ENCODE measurements at regions not wholly inside any gene's neighbourhood (a gene's known extent, or its start where the extent isn't known, plus 50 kb on each side); places are given as distances from the start of the nearest gene placed in this dataset.
A peak's percentile ranks its signal among the peaks of the same experiment; 100 is the strongest.
"Not testable (repeated sequence)": the region's sequence is repeated elsewhere in the genome, so short reads cannot be mapped to it uniquely, and the experiment has no call there.

GRCh38 chr7:85289279-85289678, 102.4 kb upstream of the SEMA3D start:
- DNase-seq: no peak

- no peak for DNase-seq
These were observed 100.4 kb upstream of the SEMA3D start for GRCh38 chr7:85287106-85287825.

- DNase-seq: no peak
These were observed 99.6 kb upstream of the SEMA3D start for GRCh38 chr7:85286446-85286845.

- DNase-seq: no peak
These were observed 98.7 kb upstream of the SEMA3D start for GRCh38 chr7:85285527-85285926.

GRCh38 chr7:85275204-85275603, 88.3 kb upstream of the SEMA3D start:
- no peak for DNase-seq

GRCh38 chr7:85274454-85274853, 87.6 kb upstream of the SEMA3D start:
- peak; percentile 65 for DNase-seq

GRCh38 chr7:85262891-85263290, 76.0 kb upstream of the SEMA3D start:
- DNase-seq: no peak

GRCh38 chr7:85261336-85261735, 74.5 kb upstream of the SEMA3D start:
- no peak for DNase-seq

- DNase-seq: not testable (repeated sequence)
These were observed 62.9 kb upstream of the SEMA3D start for GRCh38 chr7:85249787-85250186.

GRCh38 chr7:85239109-85239508, 52.3 kb upstream of the SEMA3D start:
- no peak for DNase-seq

- no peak for DNase-seq
These were observed 50.9 kb upstream of the SEMA3D start for GRCh38 chr7:85237721-85238120.

Measured in islet precursor cell (in vitro differentiated cells).